Transverse colon (tissue), 4 donors: ENCODE measurements at regions not wholly inside any gene's neighbourhood (a gene's known extent, or its start where the extent isn't known, plus 50 kb on each side); places are given as distances from the start of the nearest gene placed in this dataset.

ENCODE experiments used
- CTCF ChIP-seq, 5 experiments: fragments of 200-600 bp in 3 of 5; fragments of 450-650 bp in 2 of 5; sonication (generic) in 3 of 5; IDR thresholded peaks; 1 replicate in 2 of 5; 2 replicates in 3 of 5; pipeline ENCODE4 v1.5.1; 2016 to 2017; ENCODE audit warnings: antibody characterized with exemption in 5 of 5, inconsistent platforms in 3 of 5, mild to moderate bottlenecking in 2 of 5, moderate library complexity in 1 of 5
- POLR2A ChIP-seq: fragments of 450-650 bp; IDR thresholded peaks from one replicate; pipeline ENCODE4 v1.6.1; 2016; ENCODE audit warnings: antibody characterized with exemption, mild to moderate bottlenecking, moderate library complexity
- POLR2AphosphoS5 ChIP-seq, 3 donors: sonication (generic); formaldehyde crosslinking; IDR thresholded peaks; one replicate each; pipeline ENCODE4 v1.6.1; 2016; ENCODE audit warnings: antibody characterized with exemption in 3 of 3

DNA sequence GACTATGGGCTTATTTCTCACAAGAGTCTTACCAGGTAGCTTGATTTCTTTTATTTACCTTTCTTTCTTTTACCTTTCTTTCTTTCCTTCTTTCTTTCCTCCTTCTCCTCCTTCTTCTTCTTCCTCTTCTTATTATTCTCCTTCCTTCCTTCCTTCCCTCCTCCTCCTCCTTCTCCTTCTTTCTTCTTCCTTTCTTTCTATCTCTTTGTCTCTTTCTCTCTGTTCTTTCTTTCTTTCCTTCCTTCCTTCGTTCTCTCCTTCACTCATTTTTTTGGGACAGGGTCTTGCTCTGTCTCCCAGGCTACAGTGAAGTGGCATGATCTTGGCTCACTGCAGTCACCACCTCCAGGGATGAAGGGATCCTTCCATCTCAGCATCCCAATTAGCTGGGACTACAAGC lies 363.6 kb upstream of the MAF start:
- TF ChIP-seq POLR2A (no peak), CTCF (IDR thresholded peaks at IDR 0.05) (no peak), POLR2AphosphoS5 (IDR thresholded peaks at IDR 0.05) (no peak)
